Liver (tissue), 8 donors: ENCODE measurements at regions not wholly inside any gene's neighbourhood (a gene's known extent, or its start where the extent isn't known, plus 50 kb on each side); places are given as distances from the start of the nearest gene placed in this dataset.

ENCODE experiments used
- DNase-seq: peaks from one replicate; pipeline ENCODE4 v3.0.0-alpha.2; 2017; ENCODE audit warnings: low spot score
- H3K27ac ChIP-seq, 2 donors: one replicate each; pipeline ENCODE4 v1.7.0; 2013; ENCODE audit warnings: inconsistent platforms in 2 of 2, low read length in 2 of 2, control low read depth in 1 of 2, low read depth in 1 of 2, mild to moderate bottlenecking in 1 of 2
- H3K27me3 ChIP-seq, 4 donors: one replicate each; pipeline versions ENCODE4 v1.6.1 to v1.7.0; 2013; ENCODE audit warnings: low read length in 3 of 4, inconsistent platforms in 1 of 4, mild to moderate bottlenecking in 1 of 4, moderate library complexity in 1 of 4; ENCODE audit not compliant: control insufficient read depth in 4 of 4, insufficient read depth in 4 of 4
- H3K36me3 ChIP-seq, 4 donors: one replicate each; pipeline versions ENCODE4 v1.6.1 to v1.7.0; 2013; ENCODE audit warnings: low read length in 3 of 4, mild to moderate bottlenecking in 3 of 4, low read depth in 1 of 4, moderate library complexity in 1 of 4; ENCODE audit not compliant: control insufficient read depth in 4 of 4, insufficient read depth in 3 of 4
- H3K4me1 ChIP-seq, 4 donors: one replicate each; pipeline versions ENCODE4 v1.6.1 to v1.7.0; 2013; ENCODE audit warnings: low read length in 3 of 4, mild to moderate bottlenecking in 3 of 4, moderate library complexity in 1 of 4; ENCODE audit not compliant: control insufficient read depth in 4 of 4, insufficient read depth in 4 of 4
- H3K4me3 ChIP-seq, 3 donors: one replicate each; pipeline versions ENCODE4 v1.6.1 to v1.7.0; 2013; ENCODE audit warnings: low read length in 3 of 3, control low read depth in 1 of 3, low read depth in 1 of 3, mild to moderate bottlenecking in 1 of 3
- H3K9ac ChIP-seq, 2 donors: one replicate each; pipeline ENCODE4 v1.7.0; 2013; ENCODE audit warnings: low read length in 2 of 2, mild to moderate bottlenecking in 2 of 2, moderate library complexity in 2 of 2, control low read depth in 1 of 2, low read depth in 1 of 2
- H3K9me3 ChIP-seq, 4 donors: one replicate each; pipeline versions ENCODE4 v1.6.1 to v1.7.0; 2013; ENCODE audit warnings: low read length in 3 of 4; ENCODE audit not compliant: control insufficient read depth in 4 of 4
- EGR1 ChIP-seq, 2 donors: IDR thresholded peaks; 2 replicates each; pipeline ENCODE4 v1.6.1; 2016 to 2018; ENCODE audit warnings: antibody characterized with exemption in 2 of 2, low read depth in 2 of 2
- FOXA1 ChIP-seq: IDR thresholded peaks from 2 replicates; pipeline ENCODE4 v1.6.1; 2016; ENCODE audit warnings: antibody characterized with exemption
- FOXA2 ChIP-seq: IDR thresholded peaks from 2 replicates; pipeline ENCODE4 v1.6.1; 2016; ENCODE audit warnings: antibody characterized with exemption
- GABPA ChIP-seq, 2 donors: IDR thresholded peaks in 1 of 2; conservative IDR thresholded peaks in 1 of 2; 2 replicates each; pipeline ENCODE4 v1.6.1; 2016; ENCODE audit warnings: antibody characterized with exemption in 2 of 2, mild to moderate bottlenecking in 1 of 2, moderate library complexity in 1 of 2
- HNF4A ChIP-seq, 2 donors: conservative IDR thresholded peaks; 2 replicates each; pipeline ENCODE4 v1.6.1; 2016; ENCODE audit warnings: antibody characterized with exemption in 2 of 2, mild to moderate bottlenecking in 2 of 2
- HNF4G ChIP-seq: IDR thresholded peaks from 2 replicates; pipeline ENCODE4 v1.6.1; 2016; ENCODE audit warnings: antibody characterized with exemption
- JUND ChIP-seq, 2 donors: IDR thresholded peaks; 2 replicates each; pipeline ENCODE4 v1.6.1; 2016; ENCODE audit warnings: antibody characterized with exemption in 2 of 2
- MAX ChIP-seq: IDR thresholded peaks from 2 replicates; pipeline ENCODE4 v1.6.1; 2016; ENCODE audit warnings: antibody characterized with exemption
- RAD21 ChIP-seq, 2 donors: IDR thresholded peaks; 2 replicates each; pipeline ENCODE4 v1.6.1; 2016; ENCODE audit warnings: antibody characterized with exemption in 2 of 2, mild to moderate bottlenecking in 2 of 2
- REST ChIP-seq: IDR thresholded peaks from 2 replicates; pipeline ENCODE4 v1.6.1; 2016; ENCODE audit warnings: antibody characterized with exemption, mild to moderate bottlenecking
- RXRA ChIP-seq, 2 donors: IDR thresholded peaks; 2 replicates each; pipeline ENCODE4 v1.6.1; 2017 to 2018; ENCODE audit warnings: antibody characterized with exemption in 2 of 2, mild to moderate bottlenecking in 1 of 2
- SP1 ChIP-seq: IDR thresholded peaks from 2 replicates; pipeline ENCODE4 v1.6.1; 2018; ENCODE audit warnings: antibody characterized with exemption, mild to moderate bottlenecking
- TAF1 ChIP-seq: conservative IDR thresholded peaks from 2 replicates; pipeline ENCODE4 v1.6.1; 2016; ENCODE audit warnings: antibody characterized with exemption, mild to moderate bottlenecking
- YY1 ChIP-seq: IDR thresholded peaks from 2 replicates; pipeline ENCODE4 v1.6.1; 2016; ENCODE audit warnings: antibody characterized with exemption, mild to moderate bottlenecking
- WGBS: extraction: QIAGEN DNeasy Blood & Tissue Kit; methylation state at CpG from one replicate; pipeline ENCODE4 v1.1.7; 2013; 5-methylcytosine and 5-hydroxymethylcytosine counted together
- TF ChIP-seq, protein P1 (sequence below): IDR thresholded peaks from 2 replicates; pipeline ENCODE4 v1.6.1; 2016; ENCODE audit warnings: antibody characterized with exemption
- TF ChIP-seq, protein P2 (sequence below): fragments of 150-350 bp; IDR thresholded peaks from 2 replicates; pipeline ENCODE4 v1.5.1; 2017; ENCODE audit warnings: improper control_type of control experiment, low read depth, low read length; ENCODE audit not compliant: missing input control
- donor health status: healthy.
- donor health status: healthy.
- donor health status: healthy.
- donor health status: healthy.
- donor health status: healthy.

DNA sequence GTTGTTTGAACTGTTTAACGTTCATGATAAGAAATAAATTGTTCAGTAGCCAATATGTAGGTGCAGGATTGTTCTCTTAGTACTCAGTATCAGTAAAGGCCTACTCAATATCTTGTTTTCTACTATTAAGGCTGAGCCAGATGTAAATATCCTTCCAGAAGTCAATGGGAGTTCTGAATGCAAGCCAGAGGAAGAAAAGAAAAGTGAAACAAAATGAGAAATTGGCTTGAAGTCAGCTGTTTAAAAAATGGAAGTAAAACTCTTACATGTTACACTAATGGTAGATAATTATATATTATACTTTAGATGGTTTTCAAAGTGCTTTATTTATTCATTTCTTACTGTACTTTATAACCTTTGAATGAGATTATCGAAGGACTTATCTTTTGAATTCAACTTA is 1417.9 kb downstream of the ADGRL3 start:
- Histone ChIP-seq H3K9ac (no peak overlapping the region), H3K27me3 (no peaks in the 10 kb centered on the region), H3K36me3 (no peaks in the 10 kb centered on the region), H3K4me1 (no peaks in the 10 kb centered on the region), H3K4me3 (no peak overlapping the region), H3K27ac (no peak overlapping the region), H3K9me3 (no peaks in the 10 kb centered on the region)
- no peak for DNase-seq
- WGBS = 50% methylated on average over 2 of the region's 2 CpGs
- TF ChIP-seq REST = no peak
- TF ChIP-seq RXRA (IDR thresholded peaks at IDR 0.05) = no peak
- TF ChIP-seq, protein P1, sequence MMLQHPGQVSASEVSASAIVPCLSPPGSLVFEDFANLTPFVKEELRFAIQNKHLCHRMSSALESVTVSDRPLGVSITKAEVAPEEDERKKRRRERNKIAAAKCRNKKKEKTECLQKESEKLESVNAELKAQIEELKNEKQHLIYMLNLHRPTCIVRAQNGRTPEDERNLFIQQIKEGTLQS = no peak
- TF ChIP-seq YY1 = no peak
- TF ChIP-seq HNF4A (conservative IDR thresholded peaks at IDR 0.05) = no peak
- TF ChIP-seq SP1 = no peak
- no peak for TF ChIP-seq RAD21 (IDR thresholded peaks at IDR 0.05)
- TF ChIP-seq, protein P2, sequence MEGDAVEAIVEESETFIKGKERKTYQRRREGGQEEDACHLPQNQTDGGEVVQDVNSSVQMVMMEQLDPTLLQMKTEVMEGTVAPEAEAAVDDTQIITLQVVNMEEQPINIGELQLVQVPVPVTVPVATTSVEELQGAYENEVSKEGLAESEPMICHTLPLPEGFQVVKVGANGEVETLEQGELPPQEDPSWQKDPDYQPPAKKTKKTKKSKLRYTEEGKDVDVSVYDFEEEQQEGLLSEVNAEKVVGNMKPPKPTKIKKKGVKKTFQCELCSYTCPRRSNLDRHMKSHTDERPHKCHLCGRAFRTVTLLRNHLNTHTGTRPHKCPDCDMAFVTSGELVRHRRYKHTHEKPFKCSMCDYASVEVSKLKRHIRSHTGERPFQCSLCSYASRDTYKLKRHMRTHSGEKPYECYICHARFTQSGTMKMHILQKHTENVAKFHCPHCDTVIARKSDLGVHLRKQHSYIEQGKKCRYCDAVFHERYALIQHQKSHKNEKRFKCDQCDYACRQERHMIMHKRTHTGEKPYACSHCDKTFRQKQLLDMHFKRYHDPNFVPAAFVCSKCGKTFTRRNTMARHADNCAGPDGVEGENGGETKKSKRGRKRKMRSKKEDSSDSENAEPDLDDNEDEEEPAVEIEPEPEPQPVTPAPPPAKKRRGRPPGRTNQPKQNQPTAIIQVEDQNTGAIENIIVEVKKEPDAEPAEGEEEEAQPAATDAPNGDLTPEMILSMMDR = no peak
- TF ChIP-seq FOXA1 = no peak
- TF ChIP-seq HNF4G = no peak
- no peak for TF ChIP-seq MAX
- TF ChIP-seq FOXA2 = no peak
- TF ChIP-seq JUND (IDR thresholded peaks at IDR 0.05) = no peak
- no peak for TF ChIP-seq GABPA (IDR thresholded peaks at IDR 0.05 in 1 of 2, conservative IDR thresholded peaks at IDR 0.05 in 1 of 2)
- no peak for TF ChIP-seq TAF1
- no peak for TF ChIP-seq EGR1 (IDR thresholded peaks at IDR 0.05; ENCODE audit: low read depth in 2 of 2)

GRCh38 chr4:62601737-62602136 is 1401.6 kb downstream of the ADGRL3 start:
- no peak overlapping the region for H3K4me3 ChIP-seq
- no peak for DNase-seq
- H3K27ac ChIP-seq = no peak overlapping the region
- no peak overlapping the region for H3K9ac ChIP-seq
- H3K36me3 ChIP-seq = no peaks in the 10 kb centered on the region
- TF ChIP-seq EGR1 (IDR thresholded peaks at IDR 0.05; ENCODE audit: low read depth in 2 of 2) (no peak), TAF1 (no peak), SP1 (no peak), MAX (no peak), REST (no peak), RAD21 (IDR thresholded peaks at IDR 0.05) (no peak), HNF4G (no peak)
- H3K9me3 ChIP-seq = no peaks in the 10 kb centered on the region
- H3K27me3 ChIP-seq = no peaks in the 10 kb centered on the region
- no peaks in the 10 kb centered on the region for H3K4me1 ChIP-seq
- 44% methylated on average over 1 of the region's 1 CpG for WGBS
